ENCODE measurements at regions not wholly inside any gene's neighbourhood (a gene's known extent, or its start where the extent isn't known, plus 50 kb on each side); places are given as distances from the start of the nearest gene placed in this dataset.

DNA sequence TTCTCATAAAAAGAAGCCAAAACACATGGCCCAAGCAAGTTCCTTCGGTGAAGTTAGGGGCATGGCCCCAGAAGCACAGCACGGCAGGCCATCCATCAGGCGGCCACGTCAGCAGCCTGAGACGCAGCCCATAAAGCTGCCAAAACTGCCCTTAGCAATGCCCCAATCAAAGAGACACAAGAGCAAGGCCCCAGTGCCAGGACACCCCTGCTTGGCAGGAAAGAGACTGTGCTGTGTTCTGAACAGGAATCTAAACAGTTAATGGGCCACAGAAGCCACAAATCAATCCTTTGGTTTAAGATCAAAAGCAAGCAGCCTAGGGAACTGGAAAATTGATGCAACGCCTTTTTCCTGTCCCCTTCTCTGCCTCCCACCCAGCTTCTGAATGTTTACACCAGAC lies 497.0 kb upstream of the USP24 start:
- Histone ChIP-seq H3K9ac (ENCODE audit: insufficient read depth in 1 of 2, low read length in 2 of 2) (no peak overlapping the region), H3K27ac (ENCODE audit: low read depth in 1 of 2, low read length in 1 of 2) (no peak overlapping the region), H3K36me3 (ENCODE audit: control insufficient read depth in 4 of 4, insufficient read depth in 4 of 4, low read length in 4 of 4) (no peaks in the 10 kb centered on the region), H3K9me3 (ENCODE audit: control insufficient read depth in 4 of 4, insufficient read depth in 3 of 4, low read length in 3 of 4) (peaks cover 0 to 2% (median 0%) of the 10 kb centered on the region in 4 donors), H3K4me1 (ENCODE audit: control insufficient read depth in 5 of 5, insufficient read depth in 5 of 5, low read length in 5 of 5) (peaks cover 0 to 34% (median 12%) of the 10 kb centered on the region in 5 donors), H3K27me3 (ENCODE audit: control insufficient read depth in 3 of 3, insufficient read depth in 3 of 3, low read length in 2 of 3) (no peaks in the 10 kb centered on the region), H3K4me3 (no peak overlapping the region)
- 68 to 78% methylated on average over 6 of the region's 6 CpGs for WGBS, 2 donors
- TF ChIP-seq, protein P1, sequence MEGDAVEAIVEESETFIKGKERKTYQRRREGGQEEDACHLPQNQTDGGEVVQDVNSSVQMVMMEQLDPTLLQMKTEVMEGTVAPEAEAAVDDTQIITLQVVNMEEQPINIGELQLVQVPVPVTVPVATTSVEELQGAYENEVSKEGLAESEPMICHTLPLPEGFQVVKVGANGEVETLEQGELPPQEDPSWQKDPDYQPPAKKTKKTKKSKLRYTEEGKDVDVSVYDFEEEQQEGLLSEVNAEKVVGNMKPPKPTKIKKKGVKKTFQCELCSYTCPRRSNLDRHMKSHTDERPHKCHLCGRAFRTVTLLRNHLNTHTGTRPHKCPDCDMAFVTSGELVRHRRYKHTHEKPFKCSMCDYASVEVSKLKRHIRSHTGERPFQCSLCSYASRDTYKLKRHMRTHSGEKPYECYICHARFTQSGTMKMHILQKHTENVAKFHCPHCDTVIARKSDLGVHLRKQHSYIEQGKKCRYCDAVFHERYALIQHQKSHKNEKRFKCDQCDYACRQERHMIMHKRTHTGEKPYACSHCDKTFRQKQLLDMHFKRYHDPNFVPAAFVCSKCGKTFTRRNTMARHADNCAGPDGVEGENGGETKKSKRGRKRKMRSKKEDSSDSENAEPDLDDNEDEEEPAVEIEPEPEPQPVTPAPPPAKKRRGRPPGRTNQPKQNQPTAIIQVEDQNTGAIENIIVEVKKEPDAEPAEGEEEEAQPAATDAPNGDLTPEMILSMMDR (IDR thresholded peaks at IDR 0.05; ENCODE audit: control extremely low read depth, extremely low read depth) = no peak
- ATAC-seq (ENCODE audit: insufficient read depth, low FRiP score) (no peak), DNase-seq (peak; percentile 48 to 77 (median 71))

DNA sequence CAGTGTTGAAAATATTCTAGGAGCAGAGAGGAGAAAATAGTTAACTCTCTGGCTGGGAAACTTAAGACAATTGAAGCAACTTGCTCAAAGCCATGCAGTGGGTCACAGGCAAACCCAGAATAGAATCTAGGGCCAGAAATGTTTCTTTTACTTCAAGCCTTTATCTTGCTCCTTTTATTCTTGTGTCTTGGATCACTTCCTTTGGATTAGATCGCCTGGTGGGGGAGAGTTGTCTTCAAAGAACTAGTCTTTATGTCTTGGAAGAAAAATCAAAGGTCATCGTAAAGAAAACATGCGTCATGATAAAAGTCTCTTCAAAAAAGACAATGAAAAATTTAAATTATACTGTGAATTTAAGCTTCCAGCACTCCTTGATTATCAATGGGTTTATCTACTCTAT lies 493.6 kb upstream of the USP24 start:
- no peaks in the 10 kb centered on the region for H3K36me3 ChIP-seq (ENCODE audit: control insufficient read depth in 4 of 4, insufficient read depth in 4 of 4, low read length in 4 of 4)
- peaks cover 0 to 31% (median 9%) of the 10 kb centered on the region in 5 donors for H3K4me1 ChIP-seq (ENCODE audit: control insufficient read depth in 5 of 5, insufficient read depth in 5 of 5, low read length in 5 of 5)
- DNase-seq (peak in 2 of 3 donors; percentile 54 to 65), ATAC-seq (ENCODE audit: insufficient read depth, low FRiP score) (no peak)
- no peaks in the 10 kb centered on the region for H3K27me3 ChIP-seq (ENCODE audit: control insufficient read depth in 3 of 3, insufficient read depth in 3 of 3, low read length in 2 of 3)
- TF ChIP-seq, protein P1 (IDR thresholded peaks at IDR 0.05; ENCODE audit: control extremely low read depth, extremely low read depth) = no peak
- peaks cover 0 to 3% (median 0%) of the 10 kb centered on the region in 4 donors for H3K9me3 ChIP-seq (ENCODE audit: control insufficient read depth in 4 of 4, insufficient read depth in 3 of 4, low read length in 3 of 4)
- no peak overlapping the region for H3K27ac ChIP-seq (ENCODE audit: low read depth in 1 of 2, low read length in 1 of 2)
- H3K4me3 ChIP-seq = no peak overlapping the region
- 83 to 89% methylated on average over 3 of the region's 3 CpGs for WGBS, 2 donors
- H3K9ac ChIP-seq (ENCODE audit: insufficient read depth in 1 of 2, low read length in 2 of 2) = no peak overlapping the region

DNA sequence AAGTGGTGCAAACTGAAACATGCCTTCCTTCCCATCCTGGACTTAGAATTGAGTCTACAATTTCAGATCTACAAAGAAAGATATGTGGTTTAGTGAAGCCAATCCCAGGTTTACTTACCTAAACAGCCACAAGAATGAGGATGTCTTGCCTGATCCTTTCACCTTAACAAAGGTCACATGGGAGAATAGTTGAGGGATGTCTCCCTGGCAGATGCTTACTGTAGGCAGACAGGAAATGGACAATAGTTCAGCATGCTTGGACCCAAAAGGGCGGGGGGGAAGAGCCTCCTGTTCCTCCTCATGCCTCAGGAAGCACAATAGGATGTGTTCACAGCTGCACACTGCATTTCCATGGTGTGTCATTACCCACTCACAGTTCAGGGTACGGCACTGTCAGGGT lies 492.7 kb upstream of the USP24 start:
- Histone ChIP-seq H3K4me3 (no peak overlapping the region), H3K4me1 (ENCODE audit: control insufficient read depth in 5 of 5, insufficient read depth in 5 of 5, low read length in 5 of 5) (peaks cover 0 to 38% (median 10%) of the 10 kb centered on the region in 5 donors), H3K27me3 (ENCODE audit: control insufficient read depth in 3 of 3, insufficient read depth in 3 of 3, low read length in 2 of 3) (no peaks in the 10 kb centered on the region), H3K9me3 (ENCODE audit: control insufficient read depth in 4 of 4, insufficient read depth in 3 of 4, low read length in 3 of 4) (peaks cover 0 to 3% (median 0%) of the 10 kb centered on the region in 4 donors), H3K27ac (ENCODE audit: low read depth in 1 of 2, low read length in 1 of 2) (no peak overlapping the region), H3K9ac (ENCODE audit: insufficient read depth in 1 of 2, low read length in 2 of 2) (no peak overlapping the region), H3K36me3 (ENCODE audit: control insufficient read depth in 4 of 4, insufficient read depth in 4 of 4, low read length in 4 of 4) (no peaks in the 10 kb centered on the region)
- WGBS, 2 donors = 77 to 91% methylated on average over 2 of the region's 2 CpGs
- ATAC-seq (ENCODE audit: insufficient read depth, low FRiP score) = no peak
- no peak for DNase-seq
- TF ChIP-seq, protein P1 (IDR thresholded peaks at IDR 0.05; ENCODE audit: control extremely low read depth, extremely low read depth) = no peak

DNA sequence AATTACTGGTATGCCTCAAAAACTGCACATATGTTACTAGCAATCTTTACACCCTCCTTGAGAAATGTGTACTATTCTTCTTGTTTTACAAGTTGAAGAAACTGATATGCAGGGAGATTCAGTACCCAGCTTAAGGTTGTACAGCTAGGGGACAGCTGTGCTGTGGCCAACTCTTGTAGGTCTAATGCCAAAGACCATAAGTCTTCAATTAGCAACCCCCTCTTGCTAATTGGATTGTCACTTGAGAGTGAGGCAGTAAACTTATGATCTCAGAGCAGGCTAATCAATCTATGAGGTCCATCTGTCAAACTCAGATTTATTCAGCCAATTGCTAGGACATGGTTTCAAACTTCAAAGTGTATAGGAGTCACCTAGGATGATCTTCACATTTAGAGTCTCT lies 492.0 kb upstream of the USP24 start:
- ATAC-seq (ENCODE audit: insufficient read depth, low FRiP score) = no peak
- Histone ChIP-seq H3K9me3 (ENCODE audit: control insufficient read depth in 4 of 4, insufficient read depth in 3 of 4, low read length in 3 of 4) (peaks cover 0 to 3% (median 0%) of the 10 kb centered on the region in 4 donors), H3K4me1 (ENCODE audit: control insufficient read depth in 5 of 5, insufficient read depth in 5 of 5, low read length in 5 of 5) (peaks cover 0 to 31% (median 5%) of the 10 kb centered on the region in 5 donors), H3K9ac (ENCODE audit: insufficient read depth in 1 of 2, low read length in 2 of 2) (no peak overlapping the region), H3K27me3 (ENCODE audit: control insufficient read depth in 3 of 3, insufficient read depth in 3 of 3, low read length in 2 of 3) (no peaks in the 10 kb centered on the region), H3K27ac (ENCODE audit: low read depth in 1 of 2, low read length in 1 of 2) (no peak overlapping the region), H3K36me3 (ENCODE audit: control insufficient read depth in 4 of 4, insufficient read depth in 4 of 4, low read length in 4 of 4) (no peaks in the 10 kb centered on the region), H3K4me3 (no peak overlapping the region)
- DNase-seq = no peak
- TF ChIP-seq, protein P1 (IDR thresholded peaks at IDR 0.05; ENCODE audit: control extremely low read depth, extremely low read depth) = no peak
